NCI-H1048 (cell line): ENCODE measurements at regions not wholly inside any gene's neighbourhood (a gene's known extent, or its start where the extent isn't known, plus 50 kb on each side); places are given as distances from the start of the nearest gene placed in this dataset.
"Not testable (repeated sequence)": the region's sequence is repeated elsewhere in the genome, so short reads cannot be mapped to it uniquely, and the experiment has no call there.

Source experiments
- DNase-seq: peaks from one replicate; lab custom pipeline; 2025; lab: John Stamatoyannopoulos, UW

DNA sequence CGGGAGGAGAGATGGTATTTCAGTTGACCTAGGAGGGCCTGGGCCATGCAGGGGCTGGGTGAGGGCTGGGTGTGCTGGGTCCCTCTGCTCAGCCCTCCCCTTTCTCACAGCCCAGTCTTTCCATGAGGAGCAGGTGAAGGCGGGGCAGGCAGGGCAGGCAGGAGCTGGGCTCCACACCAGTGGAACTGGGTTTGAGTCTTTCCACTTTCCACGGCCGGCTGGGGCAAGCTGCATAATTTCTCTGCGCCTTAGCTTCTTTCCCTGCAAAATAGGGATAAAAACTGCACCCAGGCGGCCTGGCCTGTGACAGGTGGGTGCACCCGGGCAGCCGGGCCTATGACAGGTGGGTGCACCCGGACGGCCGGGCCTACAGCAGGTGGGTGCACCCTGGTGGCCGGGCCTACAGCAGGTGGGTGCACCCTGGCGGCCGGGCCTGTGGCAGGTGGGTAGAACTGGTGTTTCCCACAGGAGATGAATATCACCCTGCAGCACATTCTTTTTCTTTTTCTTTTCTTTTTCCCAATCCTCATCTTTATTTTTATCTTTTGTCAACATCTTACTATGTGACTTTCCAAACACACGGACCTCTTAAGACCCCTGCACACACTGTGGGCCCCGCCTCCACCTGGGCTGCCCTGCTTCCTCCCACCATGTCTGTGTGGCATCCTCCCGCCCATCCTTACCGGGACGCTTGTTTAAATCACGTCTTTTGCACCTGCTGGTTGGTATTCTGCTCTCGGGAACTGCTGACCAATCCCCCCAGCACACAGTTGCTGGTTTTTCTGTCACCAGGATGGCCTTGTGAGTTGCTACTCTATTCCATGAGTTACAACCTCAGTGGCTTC is 111.3 kb downstream of the NPIPB11 start:
- not testable (repeated sequence) for DNase-seq

DNA sequence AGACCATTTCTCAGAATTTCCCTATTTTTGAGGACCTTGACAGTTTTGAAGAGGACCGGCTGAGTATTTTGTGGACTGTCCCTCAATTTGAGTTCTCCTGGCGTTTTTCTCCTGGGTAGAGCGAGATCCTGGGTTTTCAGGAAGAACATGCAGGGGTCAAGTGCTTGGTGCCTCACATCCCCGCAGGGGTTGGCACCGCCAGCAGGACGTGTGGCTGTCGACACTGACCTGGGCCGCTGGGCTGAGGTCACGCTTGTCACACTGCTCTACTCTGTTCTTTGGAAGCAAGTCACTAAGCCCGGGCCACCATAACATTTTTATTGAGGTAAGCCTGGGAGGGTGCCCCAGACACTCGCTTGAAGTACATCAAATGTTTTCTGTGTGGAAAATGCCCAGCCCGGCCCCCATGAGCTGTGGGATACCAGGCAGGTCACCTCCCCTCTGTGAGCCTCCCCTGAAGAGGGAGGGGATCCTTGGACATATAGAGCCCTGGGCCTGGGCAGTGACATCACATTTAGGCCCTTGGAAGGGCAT is 112.0 kb downstream of the NPIPB11 start:
- DNase-seq: not testable (repeated sequence)

DNA sequence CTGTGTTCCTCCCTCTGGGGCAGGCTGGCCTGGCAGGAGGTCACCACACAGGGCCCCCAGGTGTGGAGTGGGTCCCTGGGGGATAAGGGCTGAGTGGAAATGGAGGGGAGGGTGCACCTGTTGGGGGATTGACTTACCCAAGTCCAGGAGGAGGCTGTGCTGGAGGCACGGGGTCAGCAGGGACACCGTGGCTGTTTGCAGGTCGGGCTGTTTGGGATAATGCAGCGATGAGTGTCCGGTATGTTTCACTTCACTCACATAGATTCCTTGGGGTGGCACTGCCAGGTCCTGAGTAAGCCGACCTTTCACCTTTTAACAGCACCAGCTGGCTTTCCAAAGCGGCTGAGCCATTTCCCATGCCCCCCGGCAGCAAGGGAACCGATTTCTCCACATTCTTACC is 113.0 kb downstream of the NPIPB11 start:
- DNase-seq: not testable (repeated sequence)

DNA sequence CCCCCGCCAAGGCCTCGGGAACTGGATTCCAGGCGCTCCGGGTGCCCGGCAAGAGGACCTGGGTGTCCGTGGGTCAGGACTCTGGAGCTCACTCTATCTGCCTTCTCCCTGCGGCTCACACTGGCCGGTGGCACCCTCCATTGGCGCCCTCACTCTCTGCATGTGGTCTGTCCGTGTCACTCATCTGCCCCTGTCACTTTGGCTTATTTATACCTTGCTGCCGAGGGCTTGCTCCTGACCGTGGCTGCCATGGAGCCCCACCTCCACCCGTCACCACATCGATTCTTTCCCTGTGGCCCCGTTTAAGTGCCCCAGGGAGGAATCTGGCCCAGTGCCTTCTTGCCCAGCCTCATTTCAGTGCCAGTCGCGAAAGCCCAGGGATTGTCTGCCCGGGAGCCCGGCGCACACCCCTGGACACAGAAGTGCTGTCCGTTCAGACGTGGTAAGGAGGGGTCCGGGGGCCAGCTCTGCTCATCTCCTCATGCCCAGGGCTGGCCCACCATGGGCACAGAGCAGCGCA is 113.5 kb downstream of the NPIPB11 start:
- not testable (repeated sequence) for DNase-seq

DNA sequence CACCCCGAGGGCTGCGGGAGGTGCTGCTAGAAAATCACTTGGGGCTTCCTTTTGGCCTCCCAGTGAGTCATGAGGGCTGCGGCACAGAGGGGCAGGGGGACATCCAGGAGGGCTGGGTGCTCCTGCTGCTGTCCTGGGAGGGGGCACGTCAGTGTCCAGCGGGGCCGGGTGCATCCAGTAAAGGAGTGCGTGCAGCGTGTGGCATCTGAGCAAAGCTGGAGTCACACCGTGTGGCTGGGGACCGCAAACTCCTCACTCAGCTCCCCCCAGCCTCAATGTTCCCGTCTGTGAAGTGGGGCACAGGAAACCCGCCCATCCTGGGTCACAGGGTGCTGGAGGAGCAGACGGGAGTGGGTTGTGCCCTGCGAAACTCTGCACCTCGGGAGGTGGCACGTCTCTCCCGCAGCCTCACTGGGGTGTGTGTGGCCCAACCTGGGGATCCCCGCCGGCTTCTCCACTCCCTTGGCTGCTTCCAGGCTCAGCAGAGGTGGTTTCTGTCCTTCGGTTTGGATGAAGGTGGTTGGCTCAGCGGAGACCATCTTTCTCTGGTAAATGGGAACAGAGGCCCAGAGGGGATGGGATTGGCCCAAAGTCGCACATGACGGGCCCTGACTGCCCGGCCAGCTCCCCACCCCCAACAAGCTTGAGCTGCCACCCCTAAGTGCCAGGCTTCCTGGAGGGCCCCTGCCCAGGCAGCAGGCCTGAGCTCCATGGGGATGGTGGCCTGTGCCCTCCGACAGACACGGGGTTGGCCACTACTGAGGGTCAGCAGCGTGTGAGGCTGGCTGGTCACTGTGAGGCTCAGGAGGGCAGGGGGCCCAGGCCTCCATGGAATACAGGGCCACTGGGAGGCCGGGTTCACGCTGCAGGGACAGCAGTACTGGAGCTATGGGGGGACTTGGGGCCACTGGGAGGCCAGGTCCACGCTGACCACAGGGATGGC is 114.9 kb downstream of the NPIPB11 start:
- not testable (repeated sequence) for DNase-seq

DNA sequence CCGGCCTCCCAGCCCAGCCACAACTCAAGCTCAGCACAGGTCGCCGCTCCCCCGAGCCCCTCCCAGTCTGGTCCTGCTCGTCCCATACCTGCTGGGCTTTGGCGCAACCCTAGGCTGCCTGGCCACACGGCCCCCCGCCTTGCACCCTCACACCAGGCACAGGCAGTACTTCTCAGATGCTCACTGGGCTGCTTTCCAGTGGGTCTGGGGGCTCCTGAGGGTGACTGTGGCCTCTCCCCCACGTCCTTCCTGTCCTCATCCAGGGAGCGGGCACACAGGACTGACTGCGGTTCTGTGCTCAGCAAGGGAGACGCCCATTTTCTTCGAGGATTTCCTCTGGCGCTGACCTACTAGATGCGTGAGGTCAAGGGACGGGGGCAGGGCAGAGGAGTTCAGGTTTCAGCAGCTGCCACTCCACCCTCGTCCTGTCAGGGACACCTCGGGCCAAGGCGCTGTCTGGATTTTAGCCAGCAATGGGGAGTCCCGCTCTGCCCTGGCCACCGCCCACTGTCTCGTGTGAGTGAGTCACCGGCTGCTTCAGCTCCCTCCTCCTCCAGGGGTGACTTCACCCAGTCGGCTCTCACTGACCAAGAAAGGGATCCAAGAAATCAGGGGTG is 115.8 kb downstream of the NPIPB11 start:
- no peak for DNase-seq

DNA sequence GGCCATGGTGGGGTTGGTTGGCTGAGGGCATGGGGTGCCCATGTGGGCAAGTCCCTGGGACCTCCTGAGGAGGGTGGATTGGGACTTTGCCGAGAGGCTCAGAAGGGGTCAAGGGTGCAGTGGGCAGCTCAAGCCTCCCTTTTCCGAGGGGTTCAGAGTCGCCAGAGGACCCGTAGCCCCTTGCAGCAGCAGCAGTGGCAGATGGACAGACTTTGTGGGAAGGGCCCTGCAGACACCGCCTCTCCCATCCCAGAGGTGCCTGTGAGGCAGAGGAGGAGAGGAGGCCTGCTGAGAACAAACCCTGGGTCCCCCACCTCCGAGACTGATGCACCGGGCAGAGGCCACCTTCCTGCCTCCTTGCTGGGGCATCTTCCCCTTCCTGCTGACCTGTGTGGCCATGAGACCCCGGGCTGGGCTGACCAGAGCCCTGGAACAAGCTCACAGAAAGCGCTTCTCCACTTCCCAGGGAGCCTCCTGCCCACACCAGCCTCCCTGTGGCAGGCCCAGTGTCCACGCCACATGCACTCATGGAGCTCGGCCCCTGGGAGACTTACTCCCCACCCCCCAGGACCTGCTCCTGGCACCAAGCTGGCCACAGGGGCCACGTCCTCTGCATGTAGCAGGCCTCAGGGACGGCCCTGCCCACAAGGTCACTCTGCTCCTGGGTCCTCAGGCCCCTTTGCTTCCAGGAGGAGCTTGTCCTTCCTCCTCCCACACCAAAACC is 116.8 kb downstream of the NPIPB11 start:
- DNase-seq: not testable (repeated sequence)

DNA sequence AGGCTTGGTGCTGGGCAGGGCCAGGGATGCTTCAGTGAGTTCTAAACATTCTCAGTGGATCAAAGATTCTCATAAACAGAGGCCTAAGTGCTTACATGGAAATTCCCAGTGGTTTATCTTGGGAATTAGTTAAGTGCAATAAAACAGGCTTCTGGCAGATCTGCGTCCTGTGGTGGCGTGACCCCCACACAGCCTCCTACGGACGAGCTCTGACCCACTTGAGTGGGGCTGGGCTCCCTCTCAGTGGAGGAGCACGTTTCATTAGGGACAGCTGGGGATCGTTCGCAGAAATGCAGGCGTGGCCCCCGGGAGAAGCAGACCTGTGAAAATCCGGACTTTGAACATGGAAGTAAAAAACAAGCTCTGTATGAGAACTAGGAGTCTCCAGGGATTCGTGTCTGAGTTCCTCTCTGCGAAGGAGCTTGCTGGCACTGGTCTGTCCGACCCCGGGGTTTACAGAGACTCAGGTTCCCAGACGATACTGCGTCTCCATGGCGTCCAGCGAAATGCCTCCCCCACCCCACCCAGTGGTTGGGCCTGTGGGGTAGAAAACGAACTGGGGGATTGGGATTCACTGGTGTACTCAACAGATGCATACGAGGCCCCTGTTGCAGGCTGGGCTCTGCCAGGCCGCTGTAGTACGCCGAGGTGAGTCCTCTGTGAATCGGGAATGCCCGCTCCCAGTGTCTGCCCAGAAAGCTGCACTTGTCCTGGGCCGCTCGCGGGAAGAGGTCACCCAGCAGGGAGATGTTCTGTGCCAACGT is 117.6 kb downstream of the NPIPB11 start:
- DNase-seq: not testable (repeated sequence)

DNA sequence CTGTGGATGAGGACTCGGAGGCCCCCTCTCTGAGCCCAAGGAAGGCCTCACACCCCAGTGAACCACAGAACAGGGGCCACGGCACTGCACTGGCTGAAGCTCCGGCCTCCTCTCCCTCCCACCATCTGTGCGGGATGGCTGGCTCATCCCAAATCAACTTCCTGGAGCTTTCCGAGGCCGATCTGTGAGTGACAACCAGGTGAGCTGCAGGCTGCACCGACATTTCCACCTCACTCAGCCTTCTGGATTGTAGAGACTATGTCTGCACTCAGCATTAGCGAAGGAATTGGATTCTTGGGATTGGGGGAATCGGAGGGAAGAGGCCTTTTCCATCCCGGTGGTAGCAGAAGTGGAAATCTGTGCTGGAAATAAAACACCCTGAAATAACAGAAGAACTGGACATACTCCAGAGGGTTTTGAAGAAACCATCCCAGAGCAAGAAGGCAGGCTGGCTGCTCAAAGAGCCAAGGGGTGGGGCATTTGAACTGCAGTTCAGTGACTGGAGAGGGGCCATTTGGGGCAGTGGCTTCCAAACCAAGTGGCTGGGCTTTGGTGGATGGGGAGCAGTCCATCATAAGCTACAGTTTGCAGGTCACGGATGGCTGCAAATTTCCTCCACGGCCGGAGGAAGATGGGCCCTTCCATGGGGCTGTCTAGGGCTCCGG is 118.5 kb downstream of the NPIPB11 start:
- not testable (repeated sequence) for DNase-seq

DNA sequence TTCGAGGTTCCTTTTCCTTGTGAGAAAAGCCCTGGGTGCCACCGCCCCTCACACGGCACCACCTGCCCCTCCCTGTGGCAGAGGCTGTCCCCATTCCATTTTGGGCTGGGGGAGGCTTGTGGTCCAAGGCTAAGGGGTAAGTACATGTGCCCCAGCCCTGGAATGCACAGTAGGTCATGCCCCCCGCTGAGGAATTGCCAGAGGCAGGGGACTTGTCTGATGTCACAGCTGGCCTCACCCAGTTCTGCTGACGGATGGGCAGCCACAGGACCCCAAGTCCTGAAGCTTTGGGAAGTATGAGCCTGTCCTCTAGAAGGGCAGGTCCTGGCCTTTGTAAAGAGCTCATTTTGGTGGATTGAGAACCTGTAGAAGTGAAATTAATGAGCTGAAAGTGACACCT is 119.3 kb downstream of the NPIPB11 start:
- not testable (repeated sequence) for DNase-seq

DNA sequence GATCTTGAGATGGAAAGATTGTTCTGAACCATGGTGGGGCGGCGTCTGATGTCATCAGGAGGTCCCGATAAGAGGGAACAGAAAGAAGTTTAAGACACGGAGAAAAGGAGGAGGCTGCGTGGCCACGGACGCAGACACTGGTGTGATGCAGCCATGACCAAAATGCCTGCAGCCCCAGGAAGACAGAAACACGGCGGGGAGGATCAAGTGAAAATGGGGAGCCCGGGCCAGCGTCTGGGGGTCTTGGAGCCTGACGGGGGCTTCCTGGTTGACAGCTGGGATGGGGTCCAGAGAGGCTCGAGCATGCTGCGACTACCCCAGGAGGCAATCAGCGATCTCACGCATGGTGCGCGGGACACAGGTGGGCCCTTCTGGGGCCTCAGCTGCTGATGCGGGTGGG is 119.7 kb downstream of the NPIPB11 start:
- not testable (repeated sequence) for DNase-seq

DNA sequence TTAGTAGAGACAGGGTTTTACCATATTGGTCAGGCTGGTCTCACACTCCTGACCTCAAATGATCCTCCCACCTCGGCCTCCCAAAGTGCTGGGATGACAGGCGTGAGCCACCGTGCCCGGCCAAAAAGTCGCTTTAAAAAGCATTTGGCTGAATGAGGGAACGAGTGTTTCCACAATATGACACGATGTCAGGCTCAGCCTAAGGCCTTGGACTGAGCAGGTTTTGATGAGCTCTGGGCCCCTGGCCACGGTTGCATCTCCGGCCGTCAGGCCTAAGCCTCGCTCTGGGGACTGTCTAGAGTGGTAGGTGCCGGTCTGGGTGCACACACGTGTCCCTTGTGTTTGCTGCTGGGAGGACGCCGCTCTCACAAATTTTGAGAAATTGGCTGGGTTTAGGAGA is 120.3 kb downstream of the NPIPB11 start:
- not testable (repeated sequence) for DNase-seq

DNA sequence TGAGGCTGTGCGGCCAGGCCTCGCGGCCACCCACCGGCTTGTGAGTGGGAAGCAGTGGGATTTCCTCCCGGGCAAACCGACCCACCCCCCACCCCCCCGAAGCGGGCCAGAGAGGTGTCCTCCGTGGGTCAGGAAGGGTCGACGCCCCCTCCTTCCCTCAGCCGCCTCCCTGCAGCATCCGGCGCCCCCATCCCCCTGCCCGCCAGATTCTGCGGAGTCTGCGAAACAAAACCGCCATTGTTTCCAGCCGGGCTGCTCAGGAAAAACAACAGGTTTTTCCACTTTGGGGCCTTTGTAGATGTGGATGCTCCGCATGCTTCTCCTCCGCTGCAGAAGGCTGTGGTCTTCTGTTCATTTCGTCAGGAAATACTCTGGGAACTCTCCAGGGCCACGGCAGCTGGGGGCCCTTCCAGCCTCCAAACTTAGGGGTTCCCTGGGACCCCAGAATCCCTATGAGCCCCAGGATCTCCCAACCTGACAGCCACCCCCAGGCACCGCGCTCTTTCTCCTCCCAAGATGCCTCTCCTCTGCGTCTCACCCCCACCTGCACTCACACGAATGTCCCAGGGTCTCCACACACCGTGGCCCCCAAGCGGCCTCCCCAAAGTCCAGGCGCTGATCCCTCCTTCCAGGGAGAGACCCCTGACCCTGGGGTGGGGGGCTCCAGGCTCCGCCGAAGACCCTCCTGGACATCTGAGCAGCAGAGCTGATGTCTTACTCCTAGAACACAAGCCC is 121.2 kb downstream of the NPIPB11 start:
- DNase-seq: not testable (repeated sequence)

DNA sequence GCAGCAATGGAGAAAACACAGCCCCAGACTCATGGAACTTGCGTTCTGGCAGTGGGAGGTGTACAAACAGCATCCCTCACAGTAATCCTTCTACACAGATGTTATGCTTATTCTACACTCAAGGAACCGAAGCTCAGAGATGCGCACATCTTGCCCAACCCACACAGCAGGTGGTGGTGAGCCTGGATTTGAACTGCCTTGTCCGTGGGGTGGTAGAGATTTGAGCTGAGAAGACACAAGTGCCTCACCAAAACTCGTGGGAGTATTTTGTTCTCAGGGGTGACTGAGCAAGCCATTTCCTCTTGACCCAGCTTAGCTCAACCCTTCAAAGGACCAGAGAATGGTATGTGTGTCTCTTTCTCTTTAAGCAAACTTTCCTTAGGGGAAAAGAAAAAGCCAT is 121.8 kb downstream of the NPIPB11 start:
- not testable (repeated sequence) for DNase-seq

DNA sequence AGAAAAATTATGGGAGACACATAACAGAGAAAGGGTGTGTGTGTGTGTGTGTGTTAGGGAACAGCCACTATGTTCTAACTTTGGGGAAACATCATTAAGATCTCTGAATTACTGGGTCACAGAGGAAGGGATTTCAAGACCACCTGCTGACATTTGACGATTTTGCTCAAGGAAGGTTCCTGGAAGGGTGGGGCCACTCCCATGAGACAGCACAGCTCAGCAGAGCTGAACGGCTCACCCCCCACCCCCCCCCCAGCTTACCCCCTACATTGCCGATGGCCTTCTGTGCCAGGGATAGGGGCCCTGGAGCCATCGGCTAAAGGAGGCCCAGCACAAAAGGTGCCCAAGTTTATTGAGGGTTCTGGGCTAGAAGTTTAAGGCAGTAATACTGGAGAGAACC is 122.4 kb downstream of the NPIPB11 start:
- not testable (repeated sequence) for DNase-seq

DNA sequence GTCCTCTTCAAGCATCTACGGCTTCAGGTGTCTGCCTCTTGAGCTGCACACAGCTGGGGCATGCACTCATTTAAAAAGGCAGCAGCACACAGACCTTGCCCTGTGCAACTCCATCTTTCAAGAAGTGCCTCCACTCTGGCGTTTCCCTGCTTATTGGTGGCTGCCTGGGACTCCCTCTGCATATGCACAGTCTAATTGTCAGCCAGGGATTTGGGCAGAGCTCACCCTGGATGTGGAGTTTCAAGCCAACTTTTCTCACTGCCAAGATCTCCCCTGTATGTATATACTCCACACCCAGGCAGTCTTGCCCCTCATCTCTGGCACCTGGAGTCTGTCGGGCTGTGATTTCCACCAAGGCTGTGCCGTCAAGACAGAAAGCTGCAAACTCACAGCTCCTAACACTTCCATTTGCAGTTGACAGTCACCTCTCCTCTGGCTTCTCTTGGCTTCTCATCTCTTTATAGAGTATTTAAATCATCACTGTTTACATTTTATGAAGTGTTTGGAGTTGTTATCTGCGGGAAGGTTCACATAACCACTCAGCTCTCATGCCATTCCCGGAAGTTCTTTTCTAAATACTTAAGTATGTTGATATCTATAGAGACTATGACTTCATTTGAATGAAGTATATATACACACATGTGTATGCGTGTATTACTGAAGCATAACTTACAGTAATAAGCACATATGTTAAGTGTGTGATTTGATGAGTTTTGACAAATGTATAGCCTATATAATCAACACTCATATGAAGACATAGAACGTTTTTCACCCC is 128.2 kb downstream of the NPIPB11 start:
- DNase-seq: not testable (repeated sequence)

DNA sequence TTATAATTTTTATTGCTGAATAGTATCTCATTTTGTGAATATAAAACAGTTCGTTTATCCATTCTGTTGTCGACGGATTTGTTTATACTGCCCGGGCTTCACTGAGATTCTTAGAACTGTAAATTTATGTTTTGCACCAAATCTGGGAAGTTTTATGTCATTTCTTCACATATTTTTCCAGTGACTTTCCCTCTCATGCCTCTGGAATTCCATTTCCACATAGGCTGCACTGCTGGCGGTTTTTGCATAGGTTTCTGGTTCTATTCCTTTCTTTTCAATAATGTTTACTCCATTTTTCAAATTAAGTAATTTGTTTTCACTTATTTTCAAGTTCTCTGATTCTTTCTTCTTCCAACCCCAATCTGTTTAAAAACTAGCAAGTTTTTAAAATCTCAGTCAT is 130.1 kb downstream of the NPIPB11 start:
- DNase-seq: not testable (repeated sequence)
